ENCODE measurements at regions not wholly inside any gene's neighbourhood (a gene's known extent, or its start where the extent isn't known, plus 50 kb on each side); places are given as distances from the start of the nearest gene placed in this dataset.

GRCh38 chr7:131723926-131724325, 167.5 kb upstream of the PODXL start:
- H3K9me3 Mint-ChIP-seq, result peaks cover 1% of the 10 kb centered on the region
- H3K4me1 ChIP-seq (ENCODE audit: insufficient read depth, low read length), result no peaks in the 10 kb centered on the region
- no peak overlapping the region for H3K4me3 Mint-ChIP-seq
- TF ChIP-seq, protein P1, sequence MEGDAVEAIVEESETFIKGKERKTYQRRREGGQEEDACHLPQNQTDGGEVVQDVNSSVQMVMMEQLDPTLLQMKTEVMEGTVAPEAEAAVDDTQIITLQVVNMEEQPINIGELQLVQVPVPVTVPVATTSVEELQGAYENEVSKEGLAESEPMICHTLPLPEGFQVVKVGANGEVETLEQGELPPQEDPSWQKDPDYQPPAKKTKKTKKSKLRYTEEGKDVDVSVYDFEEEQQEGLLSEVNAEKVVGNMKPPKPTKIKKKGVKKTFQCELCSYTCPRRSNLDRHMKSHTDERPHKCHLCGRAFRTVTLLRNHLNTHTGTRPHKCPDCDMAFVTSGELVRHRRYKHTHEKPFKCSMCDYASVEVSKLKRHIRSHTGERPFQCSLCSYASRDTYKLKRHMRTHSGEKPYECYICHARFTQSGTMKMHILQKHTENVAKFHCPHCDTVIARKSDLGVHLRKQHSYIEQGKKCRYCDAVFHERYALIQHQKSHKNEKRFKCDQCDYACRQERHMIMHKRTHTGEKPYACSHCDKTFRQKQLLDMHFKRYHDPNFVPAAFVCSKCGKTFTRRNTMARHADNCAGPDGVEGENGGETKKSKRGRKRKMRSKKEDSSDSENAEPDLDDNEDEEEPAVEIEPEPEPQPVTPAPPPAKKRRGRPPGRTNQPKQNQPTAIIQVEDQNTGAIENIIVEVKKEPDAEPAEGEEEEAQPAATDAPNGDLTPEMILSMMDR (IDR thresholded peaks at IDR 0.05), result no peak
- no peaks in the 10 kb centered on the region for H3K36me3 Mint-ChIP-seq (ENCODE audit: low read depth)
- H3K27me3 ChIP-seq (ENCODE audit: control insufficient read depth in 1 of 2, insufficient read depth in 2 of 2, low read length in 2 of 2), result peaks cover 5 to 7% of the 10 kb centered on the region in 2 experiments
- ChIA-PET CTCF (no interaction called here), POLR2A (no interaction called here)
- H3K4me1 Mint-ChIP-seq (ENCODE audit: low read depth), result no peaks in the 10 kb centered on the region
- H3K4me3 ChIP-seq (ENCODE audit: low read length), result no peak overlapping the region
- H3K36me3 ChIP-seq (ENCODE audit: insufficient read depth, low read length), result no peaks in the 10 kb centered on the region
- no peak overlapping the region for H3K27ac Mint-ChIP-seq
- no peak for ATAC-seq (ENCODE audit: poor library complexity)
- no peaks in the 10 kb centered on the region for H3K9me3 ChIP-seq (ENCODE audit: control insufficient read depth in 1 of 2, insufficient read depth in 1 of 2, low read length in 2 of 2)
- no peak overlapping the region for H3K27ac ChIP-seq (ENCODE audit: low read depth in 1 of 2, low read length in 2 of 2)
- DNase-seq, result no peak
- H3K27me3 Mint-ChIP-seq, result peaks cover 24% of the 10 kb centered on the region
- intact Hi-C loops (cut with DNase I, micrococcal nuclease), result no loop called here

GRCh38 chr7:131722371-131722770, 165.9 kb upstream of the PODXL start:
- Mint-ChIP-seq H3K4me3 (no peak overlapping the region), H3K36me3 (ENCODE audit: low read depth) (no peaks in the 10 kb centered on the region), H3K4me1 (ENCODE audit: low read depth) (no peaks in the 10 kb centered on the region), H3K27ac (no peak overlapping the region), H3K27me3 (peaks cover 25% of the 10 kb centered on the region), H3K9me3 (no peaks in the 10 kb centered on the region)
- H3K27me3 ChIP-seq (ENCODE audit: control insufficient read depth in 1 of 2, insufficient read depth in 2 of 2, low read length in 2 of 2), result peaks cover 5 to 7% of the 10 kb centered on the region in 2 experiments
- ChIA-PET CTCF (no interaction called here), POLR2A (no interaction called here)
- H3K36me3 ChIP-seq (ENCODE audit: insufficient read depth, low read length), result no peaks in the 10 kb centered on the region
- no peaks in the 10 kb centered on the region for H3K9me3 ChIP-seq (ENCODE audit: control insufficient read depth in 1 of 2, insufficient read depth in 1 of 2, low read length in 2 of 2)
- TF ChIP-seq, protein P1 (IDR thresholded peaks at IDR 0.05), result no peak
- H3K4me3 ChIP-seq (ENCODE audit: low read length), result no peak overlapping the region
- no peak overlapping the region for H3K27ac ChIP-seq (ENCODE audit: low read depth in 1 of 2, low read length in 2 of 2)
- ATAC-seq (ENCODE audit: poor library complexity), result no peak
- no peak for DNase-seq
- intact Hi-C loops (cut with DNase I, micrococcal nuclease), result no loop called here
- no peaks in the 10 kb centered on the region for H3K4me1 ChIP-seq (ENCODE audit: insufficient read depth, low read length)

DNA sequence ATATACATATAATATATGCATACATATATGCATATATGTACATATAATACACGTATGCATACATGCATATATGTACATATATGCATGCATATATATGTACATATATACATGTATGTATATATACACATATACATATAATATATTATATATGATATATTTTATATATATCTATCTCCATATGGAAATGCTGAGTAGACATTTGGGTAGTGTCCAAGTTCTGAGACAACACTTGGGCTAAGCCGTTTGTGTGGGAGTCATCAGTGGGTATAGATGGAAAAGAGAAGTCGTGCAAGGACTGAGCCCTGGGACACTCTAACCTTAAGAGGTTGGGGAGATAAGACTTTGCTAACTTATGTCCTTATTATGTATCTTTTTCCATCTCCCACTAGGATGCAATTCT, 165.2 kb upstream of the PODXL start:
- Histone ChIP-seq H3K9me3 (ENCODE audit: control insufficient read depth in 1 of 2, insufficient read depth in 1 of 2, low read length in 2 of 2) (no peaks in the 10 kb centered on the region), H3K4me3 (ENCODE audit: low read length) (no peak overlapping the region), H3K36me3 (ENCODE audit: insufficient read depth, low read length) (no peaks in the 10 kb centered on the region), H3K4me1 (ENCODE audit: insufficient read depth, low read length) (no peaks in the 10 kb centered on the region), H3K27ac (ENCODE audit: low read depth in 1 of 2, low read length in 2 of 2) (no peak overlapping the region), H3K27me3 (ENCODE audit: control insufficient read depth in 1 of 2, insufficient read depth in 2 of 2, low read length in 2 of 2) (peaks cover 5% of the 10 kb centered on the region in 2 experiments)
- CTCF ChIA-PET, result no interaction called here
- Mint-ChIP-seq H3K36me3 (ENCODE audit: low read depth) (no peaks in the 10 kb centered on the region), H3K9me3 (no peaks in the 10 kb centered on the region), H3K27ac (no peak overlapping the region), H3K4me3 (no peak overlapping the region), H3K27me3 (peaks cover 25% of the 10 kb centered on the region), H3K4me1 (ENCODE audit: low read depth) (no peaks in the 10 kb centered on the region)
- intact Hi-C loops (cut with DNase I, micrococcal nuclease), result no loop called here
- TF ChIP-seq, protein P1 (IDR thresholded peaks at IDR 0.05), result no peak
- no peak for DNase-seq
- ATAC-seq (ENCODE audit: poor library complexity), result no peak
- POLR2A ChIA-PET, result no interaction called here
